ENCODE measurements at regions not wholly inside any gene's neighbourhood (a gene's known extent, or its start where the extent isn't known, plus 50 kb on each side); places are given as distances from the start of the nearest gene placed in this dataset.

GRCh38 chr5:93304456-93305250 is 276.4 kb downstream of the NR2F1-AS1 start:
- CTCF ChIA-PET: interaction anchor here (0.8 to 1.0 kb wide), 2 partner anchors 10 to 497 kb away, joined by 3 read pairs; no protein-coding TSS in a partner anchor

More at GRCh38 chr5:93304456-93305250, 276.4 kb downstream of the NR2F1-AS1 start:
- TF ChIP-seq CTCF (IDR thresholded peaks at IDR 0.05; ENCODE audit: extremely low read depth in 1 of 2, insufficient read depth in 1 of 2, low read depth in 1 of 2, low read length in 2 of 2): no peak
- TF ChIP-seq FOS (IDR thresholded peaks at IDR 0.05; ENCODE audit: borderline replicate concordance, insufficient read depth, low read length): no peak
- H3K4me3 ChIP-seq (replicated peaks in 1 of 3; ENCODE audit: insufficient read depth in 1 of 3, low read depth in 1 of 3, low read length in 3 of 3): no peak overlapping the region
- H2AFZ ChIP-seq (ENCODE audit: low read depth, low read length): no peak overlapping the region
- no peak for DNase-seq (ENCODE audit: low read depth, low spot score)
- no peaks in the 10 kb centered on the region for H4K20me1 ChIP-seq (replicated peaks; ENCODE audit: control insufficient read depth, extremely low read depth, insufficient read depth, low read length)
- H3K9me1 ChIP-seq (replicated peaks; ENCODE audit: control insufficient read depth, extremely low read depth, insufficient read depth, low read length): no peaks in the 10 kb centered on the region
- no peaks in the 10 kb centered on the region for H3K9me3 ChIP-seq (replicated peaks; ENCODE audit: control insufficient read depth, insufficient read depth, low read length)
- dilution Hi-C loops (cut with MboI; ENCODE audit: extremely low pct_ligation_motif_present, low sequenced_read_pairs): no loop called here
- intact Hi-C loops (cut with micrococcal nuclease): no loop called here
- H3K36me3 ChIP-seq (ENCODE audit: control insufficient read depth in 2 of 2, extremely low read depth in 1 of 2, insufficient read depth in 2 of 2, low read length in 2 of 2): no peaks in the 10 kb centered on the region
- peaks cover 8% of the 10 kb centered on the region for H3K4me1 ChIP-seq (ENCODE audit: control insufficient read depth, extremely low read depth, insufficient read depth, low read length)
- POLR2A ChIA-PET: no interaction called here
- H3K4me2 ChIP-seq (ENCODE audit: insufficient read depth, low read length): no peak overlapping the region
- H3K27me3 ChIP-seq (ENCODE audit: control insufficient read depth in 2 of 2, insufficient read depth in 2 of 2, low read length in 2 of 2): no peaks in the 10 kb centered on the region
- H3K27ac ChIP-seq (ENCODE audit: insufficient read depth, low read depth, low read length): no peak overlapping the region
- no peaks in the 10 kb centered on the region for H3K79me2 ChIP-seq (ENCODE audit: control insufficient read depth, insufficient read depth, low read length)
- BruUV-seq (replicated peaks): no TSS peak
- H3K9ac ChIP-seq (replicated peaks; ENCODE audit: extremely low read depth, insufficient read depth, low read length): no peak overlapping the region
- no peak for FAIRE-seq

All from endothelial cell of umbilical vein (primary cell).